Mucosa of descending colon (tissue), 3 donors: ENCODE measurements at regions not wholly inside any gene's neighbourhood (a gene's known extent, or its start where the extent isn't known, plus 50 kb on each side); places are given as distances from the start of the nearest gene placed in this dataset.
A peak's percentile ranks its signal among the peaks of the same experiment; 100 is the strongest.
"Not testable (repeated sequence)": the region's sequence is repeated elsewhere in the genome, so short reads cannot be mapped to it uniquely, and the experiment has no call there.

Experiments used
- ATAC-seq: fragments of 200-7000 bp; cut with Tn5 transposase; one replicate; pipeline ENCODE4 v1.9.1; 2020; ENCODE audit warnings: mild to moderate bottlenecking, moderate library complexity
- DNase-seq, 3 donors: peaks; one replicate each; pipeline ENCODE4 v3.0.0-alpha.2; 2020
- H3K36me3 ChIP-seq: fragments of 200-600 bp; one replicate; pipeline ENCODE4 v1.8.0; 2021; ENCODE audit warnings: low read depth, mild to moderate bottlenecking
- H3K4me1 ChIP-seq: fragments of 200-600 bp; one replicate; pipeline ENCODE4 v1.8.0; 2021; ENCODE audit warnings: low read depth, mild to moderate bottlenecking
- H3K4me3 ChIP-seq: fragments of 200-600 bp; one replicate; pipeline ENCODE4 v1.8.0; 2021; ENCODE audit warnings: mild to moderate bottlenecking
- H3K9me3 ChIP-seq: fragments of 200-600 bp; one replicate; pipeline ENCODE4 v1.8.0; 2021; ENCODE audit warnings: mild to moderate bottlenecking
- intact Hi-C, 2 donors: fragments of 100-400 bp; cut with DNase I in 1 of 2; cut with micrococcal nuclease in 1 of 2; formaldehyde crosslinking; loops; one replicate each; pipeline versions ENCODE4 v1.11.0 to v1.11.1; 2022; cut with DNase I, micrococcal nuclease
- donor health status: DM: no; HTN: no; CAD: no; lungs with moderate emphysema.
- donor health status: DM: no; HTN: no; CAD: no.
- donor health status: DM: no; HTN: yes; CAD: no.

DNA sequence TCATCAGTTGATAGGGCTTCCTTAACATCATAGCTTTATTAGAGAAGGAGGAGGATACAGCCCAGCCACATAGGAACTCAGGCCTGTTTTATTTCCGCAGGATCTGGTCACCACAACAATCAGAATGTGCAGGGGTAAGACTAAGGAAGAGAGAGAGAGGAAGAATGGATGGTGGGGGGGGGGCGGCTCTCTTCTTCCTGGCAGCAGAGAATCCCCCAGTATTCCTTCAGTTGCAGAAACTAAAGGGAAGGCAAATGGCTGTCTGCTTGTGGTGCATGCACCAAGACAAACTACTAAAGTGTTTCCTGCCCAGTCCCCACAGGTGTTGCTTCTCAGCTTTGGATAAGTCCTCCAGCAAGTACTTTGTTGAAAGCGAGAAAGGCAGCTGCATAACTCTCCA, 96.4 kb upstream of the NBPF19 start:
- intact Hi-C loops, ATAC-seq, H3K36me3 ChIP-seq, DNase-seq, H3K9me3 ChIP-seq, H3K4me1 ChIP-seq, H3K4me3 ChIP-seq: not testable (repeated sequence)

DNA sequence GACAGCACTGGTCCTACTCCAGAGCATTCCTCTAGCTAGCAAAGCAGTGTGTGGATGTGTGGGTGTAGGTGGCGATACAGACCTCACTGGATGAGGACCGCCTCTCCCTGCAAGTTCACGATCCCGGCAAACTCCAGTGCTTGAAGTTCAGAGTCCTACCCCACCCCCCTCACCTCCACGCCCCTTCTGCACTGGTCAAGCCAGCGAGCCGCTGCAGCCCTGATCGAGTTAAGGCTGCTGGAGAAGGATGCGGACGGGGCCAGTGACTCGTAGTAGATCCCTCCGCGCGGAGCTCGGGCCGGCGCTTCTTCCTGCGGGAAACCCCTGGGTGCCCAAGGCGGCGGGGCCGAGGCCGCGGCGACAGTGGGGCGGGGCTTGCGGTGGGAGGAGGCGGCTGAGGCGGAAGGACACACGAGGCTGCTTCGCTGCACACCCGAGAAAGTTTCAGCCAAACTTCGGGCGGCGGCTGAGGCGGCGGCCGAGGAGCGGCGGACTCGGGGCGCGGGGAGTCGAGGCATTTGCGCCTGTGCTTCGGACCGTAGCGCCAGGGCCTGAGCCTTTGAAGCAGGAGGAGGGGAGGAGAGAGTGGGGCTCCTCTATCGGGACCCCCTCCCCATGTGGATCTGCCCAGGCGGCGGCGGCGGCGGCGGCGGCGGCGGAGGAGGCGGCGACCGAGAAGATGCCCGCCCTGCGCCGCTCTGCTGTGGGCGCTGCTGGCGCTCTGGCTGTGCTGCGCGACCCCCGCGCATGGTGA, 84.5 kb upstream of the NBPF19 start:
- ATAC-seq (peak; percentile 96), DNase-seq (peak; percentile 82 to 89 (median 83))
- H3K4me1 ChIP-seq, H3K9me3 ChIP-seq, H3K36me3 ChIP-seq, intact Hi-C loops: not testable (repeated sequence)
- peak overlapping the region; percentile 34 for H3K4me3 ChIP-seq

DNA sequence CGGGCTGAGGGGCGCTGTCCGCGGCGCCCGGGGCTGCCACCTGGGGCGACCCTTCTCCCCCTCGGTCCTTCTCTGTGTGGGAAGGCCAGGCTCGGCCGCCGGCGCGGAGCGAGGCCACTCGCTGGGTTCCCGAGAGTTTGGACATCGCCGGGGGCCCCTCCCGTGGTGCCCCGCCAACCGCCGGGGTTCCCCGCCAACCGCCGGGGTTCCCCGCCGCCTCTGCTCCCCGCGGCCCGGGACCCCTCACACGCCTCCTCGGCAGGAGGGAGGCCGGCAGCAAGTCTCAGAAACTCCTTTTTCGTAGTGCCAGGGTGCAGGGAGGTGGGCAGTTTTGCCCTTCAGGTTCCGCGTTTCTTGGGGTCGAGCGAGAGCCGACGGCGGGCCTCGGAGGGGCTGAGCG, 83.9 kb upstream of the NBPF19 start:
- ATAC-seq = peak; percentile 25
- H3K4me3 ChIP-seq = peak overlapping the region; percentile 34
- intact Hi-C loops, DNase-seq, H3K9me3 ChIP-seq, H3K4me1 ChIP-seq, H3K36me3 ChIP-seq: not testable (repeated sequence)

DNA sequence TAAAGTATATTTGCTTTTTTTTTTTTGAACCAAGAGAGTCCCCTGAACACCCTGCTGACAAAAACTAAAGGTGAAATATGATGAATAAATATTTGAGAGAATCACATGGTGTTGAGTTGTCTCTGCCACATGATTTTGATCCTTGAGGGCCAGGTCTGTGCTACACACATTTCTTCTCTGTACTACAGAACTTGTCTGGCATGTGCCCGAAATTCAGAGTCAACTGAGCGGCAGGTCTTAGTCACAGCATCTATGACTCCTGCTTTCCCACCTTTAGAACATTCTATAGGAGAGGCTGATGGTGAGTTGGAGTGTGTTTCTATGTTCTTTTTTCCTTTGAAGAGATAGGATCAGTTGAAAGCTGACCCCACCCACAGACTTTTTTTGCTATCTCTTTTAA, 79.0 kb upstream of the NBPF19 start:
- H3K4me3 ChIP-seq, H3K4me1 ChIP-seq, ATAC-seq, DNase-seq, H3K36me3 ChIP-seq, H3K9me3 ChIP-seq, intact Hi-C loops: not testable (repeated sequence)

DNA sequence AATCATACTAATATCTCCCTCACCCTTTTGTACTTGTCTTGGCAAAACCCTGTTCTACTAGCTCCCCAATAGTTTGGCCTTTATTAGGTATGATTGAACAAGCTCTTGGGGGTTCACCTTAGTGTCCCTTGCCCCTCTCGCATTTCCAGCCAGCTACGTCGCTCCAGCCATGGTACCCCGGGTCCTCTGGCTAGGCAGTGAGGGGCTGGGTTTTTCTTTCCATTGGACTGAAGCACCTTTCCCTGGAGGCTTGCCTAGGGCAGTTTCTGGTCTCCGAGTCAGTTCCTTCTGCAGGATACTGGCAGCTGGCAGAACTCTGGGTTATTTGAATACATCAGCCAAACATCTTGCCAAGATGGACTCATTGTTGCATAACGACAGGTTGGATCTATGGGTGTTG, 76.3 kb upstream of the NBPF19 start:
- H3K9me3 ChIP-seq, ATAC-seq, intact Hi-C loops, H3K4me1 ChIP-seq, H3K36me3 ChIP-seq, H3K4me3 ChIP-seq, DNase-seq: not testable (repeated sequence)

DNA sequence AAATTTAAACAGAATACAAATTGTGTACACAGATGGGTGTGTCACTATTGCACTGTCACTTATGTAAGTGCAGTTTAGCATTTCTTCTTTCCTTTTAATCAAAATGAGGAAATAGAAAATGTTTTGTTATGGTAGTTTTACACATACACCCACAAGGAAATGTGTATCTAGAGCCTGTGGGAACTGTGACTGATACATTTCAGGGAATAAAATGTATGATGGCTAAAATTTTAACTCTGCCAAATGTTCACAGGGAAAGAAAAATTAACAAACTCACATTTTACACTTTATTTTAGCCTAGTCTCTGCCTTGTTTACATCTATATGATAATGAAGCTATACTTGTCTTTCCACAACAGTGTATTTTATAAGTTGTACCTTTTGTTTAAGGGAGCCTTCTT, 66.4 kb upstream of the NBPF19 start:
- H3K36me3 ChIP-seq, ATAC-seq, H3K4me1 ChIP-seq, DNase-seq, intact Hi-C loops, H3K4me3 ChIP-seq, H3K9me3 ChIP-seq: not testable (repeated sequence)

DNA sequence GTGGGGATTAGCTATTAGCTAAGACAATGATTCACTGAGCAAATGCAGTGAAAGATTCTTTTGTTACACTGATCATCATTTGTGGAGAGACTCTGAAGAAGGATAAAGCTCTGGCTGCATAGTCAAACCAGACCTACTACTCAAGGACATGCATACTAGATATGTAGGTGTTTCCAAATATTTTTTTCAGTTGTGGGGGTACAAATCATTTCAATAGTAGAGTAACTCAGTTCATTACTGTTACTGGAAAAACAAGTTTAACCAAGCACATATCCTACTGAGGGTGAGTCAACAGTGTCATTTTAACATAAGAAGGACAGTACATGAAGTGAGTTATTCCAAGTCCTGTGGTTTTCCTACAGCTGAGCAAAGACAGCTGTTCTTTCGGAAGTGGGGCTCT, 59.5 kb upstream of the NBPF19 start:
- DNase-seq, H3K4me3 ChIP-seq, ATAC-seq, H3K36me3 ChIP-seq, H3K4me1 ChIP-seq, H3K9me3 ChIP-seq, intact Hi-C loops: not testable (repeated sequence)

DNA sequence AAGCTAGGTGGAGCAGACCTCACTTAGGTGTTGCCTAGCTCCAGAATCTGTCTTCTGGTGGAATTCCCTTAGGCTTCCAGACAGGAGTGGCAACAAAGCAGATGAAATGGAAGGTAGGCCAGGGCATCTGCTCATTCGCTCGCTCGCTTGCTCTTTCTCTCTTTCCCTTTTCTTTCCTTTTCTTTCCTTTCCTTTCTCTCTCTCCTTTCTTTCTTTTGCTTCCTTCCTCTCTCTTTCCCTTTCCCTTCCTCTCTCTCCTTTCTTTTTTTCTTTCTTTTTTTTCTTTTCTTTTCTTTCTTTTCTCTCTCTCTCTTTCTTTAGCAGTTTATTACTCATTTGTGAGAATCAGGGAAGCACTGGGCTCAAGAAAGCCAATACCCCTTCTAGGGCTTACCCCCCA, 56.1 kb upstream of the NBPF19 start:
- H3K4me3 ChIP-seq, H3K36me3 ChIP-seq, H3K4me1 ChIP-seq, intact Hi-C loops, H3K9me3 ChIP-seq, ATAC-seq, DNase-seq: not testable (repeated sequence)

DNA sequence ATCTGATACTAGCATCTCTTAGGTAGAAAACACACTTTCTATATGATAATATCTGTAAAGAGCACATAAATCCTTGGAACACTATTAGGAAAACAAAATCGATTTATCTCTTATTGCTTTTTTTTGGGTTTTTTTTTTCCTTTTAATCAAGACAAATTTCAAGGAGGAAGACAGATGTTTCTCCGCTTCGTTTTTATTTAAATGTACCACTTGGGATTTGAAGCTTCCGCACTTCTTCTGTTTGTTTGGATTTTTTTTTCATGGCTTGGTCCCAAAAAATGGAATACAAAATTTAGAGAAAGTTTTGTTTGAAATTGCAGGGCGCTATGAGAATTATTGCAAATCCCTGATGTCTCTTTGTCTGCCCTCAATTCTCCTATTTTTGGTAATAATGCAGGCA, 51.7 kb upstream of the NBPF19 start:
- ATAC-seq, intact Hi-C loops, DNase-seq: not testable (repeated sequence)

More for the DNA sequence above, 51.7 kb upstream of the NBPF19 start:
- not testable (repeated sequence) for H3K36me3 ChIP-seq, H3K4me1 ChIP-seq, H3K9me3 ChIP-seq, H3K4me3 ChIP-seq
